ACC112 (cell line): ENCODE measurements at regions not wholly inside any gene's neighbourhood (a gene's known extent, or its start where the extent isn't known, plus 50 kb on each side); places are given as distances from the start of the nearest gene placed in this dataset.

Source experiments
- H2AFZ ChIP-seq: fragments of 200-600 bp; sonication (generic); one replicate; pipeline ENCODE4 v1.6.0; 2017; ENCODE audit warnings: antibody characterized with exemption, low read length; ENCODE audit not compliant: unreplicated experiment
- H3K27ac ChIP-seq: fragments of 200-600 bp; sonication (generic); 2 replicates; pipeline ENCODE4 v1.5.1; 2014; ENCODE audit warnings: low read depth, mild to moderate bottlenecking, antibody characterized with exemption, low read length, moderate library complexity
- H3K27me3 ChIP-seq: fragments of 200-600 bp; sonication (generic); 2 replicates; pipeline ENCODE4 v1.6.1; 2014; ENCODE audit warnings: mild to moderate bottlenecking, antibody characterized with exemption, low read length, moderate library complexity, mixed read lengths; ENCODE audit not compliant: insufficient read depth
- H3K36me3 ChIP-seq: fragments of 200-600 bp; sonication (generic); 2 replicates; pipeline ENCODE4 v1.6.1; 2016; ENCODE audit warnings: mild to moderate bottlenecking, antibody characterized with exemption, low read length, moderate library complexity, mixed read lengths; ENCODE audit not compliant: insufficient read depth
- H3K4me1 ChIP-seq: fragments of 200-600 bp; sonication (generic); one replicate; pipeline ENCODE4 v1.6.1; 2016; ENCODE audit warnings: low read length, mixed read lengths; ENCODE audit not compliant: insufficient read depth, unreplicated experiment, control insufficient read depth
- H3K4me3 ChIP-seq: fragments of 200-600 bp; sonication (generic); 2 replicates; pipeline ENCODE4 v1.5.1; 2014; ENCODE audit warnings: mild to moderate bottlenecking, low read depth, low read length
- H3K79me2 ChIP-seq: fragments of 200-600 bp; sonication (generic); one replicate; pipeline ENCODE4 v1.6.0; 2016; ENCODE audit warnings: low read length; ENCODE audit not compliant: control insufficient read depth, unreplicated experiment, insufficient read depth

DNA sequence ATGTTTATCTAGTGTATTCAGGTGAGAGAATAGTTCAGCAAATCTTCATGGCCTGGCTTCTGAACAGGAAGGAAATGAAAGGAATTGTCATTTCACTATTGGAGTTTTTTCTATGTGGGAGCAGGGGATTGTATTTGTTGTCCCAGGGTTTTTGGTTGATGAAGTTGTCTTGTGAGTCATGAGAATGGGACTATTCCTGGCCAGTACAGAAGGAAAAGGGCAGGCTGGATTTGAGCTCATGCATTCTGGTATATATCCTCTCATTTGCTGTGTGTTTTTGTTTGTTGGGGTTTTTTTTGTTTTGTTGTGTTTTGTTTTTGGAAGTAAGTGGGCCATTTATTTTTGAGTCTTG, 101.2 kb upstream of the MKLN1 start:
- H2AFZ ChIP-seq: no peak overlapping the region
- peaks cover 4% of the 10 kb centered on the region for H3K4me1 ChIP-seq
- H3K79me2 ChIP-seq: no peaks in the 10 kb centered on the region
- H3K27me3 ChIP-seq: no peaks in the 10 kb centered on the region
- no peaks in the 10 kb centered on the region for H3K36me3 ChIP-seq
- H3K27ac ChIP-seq: no peak overlapping the region
- no peak overlapping the region for H3K4me3 ChIP-seq

DNA sequence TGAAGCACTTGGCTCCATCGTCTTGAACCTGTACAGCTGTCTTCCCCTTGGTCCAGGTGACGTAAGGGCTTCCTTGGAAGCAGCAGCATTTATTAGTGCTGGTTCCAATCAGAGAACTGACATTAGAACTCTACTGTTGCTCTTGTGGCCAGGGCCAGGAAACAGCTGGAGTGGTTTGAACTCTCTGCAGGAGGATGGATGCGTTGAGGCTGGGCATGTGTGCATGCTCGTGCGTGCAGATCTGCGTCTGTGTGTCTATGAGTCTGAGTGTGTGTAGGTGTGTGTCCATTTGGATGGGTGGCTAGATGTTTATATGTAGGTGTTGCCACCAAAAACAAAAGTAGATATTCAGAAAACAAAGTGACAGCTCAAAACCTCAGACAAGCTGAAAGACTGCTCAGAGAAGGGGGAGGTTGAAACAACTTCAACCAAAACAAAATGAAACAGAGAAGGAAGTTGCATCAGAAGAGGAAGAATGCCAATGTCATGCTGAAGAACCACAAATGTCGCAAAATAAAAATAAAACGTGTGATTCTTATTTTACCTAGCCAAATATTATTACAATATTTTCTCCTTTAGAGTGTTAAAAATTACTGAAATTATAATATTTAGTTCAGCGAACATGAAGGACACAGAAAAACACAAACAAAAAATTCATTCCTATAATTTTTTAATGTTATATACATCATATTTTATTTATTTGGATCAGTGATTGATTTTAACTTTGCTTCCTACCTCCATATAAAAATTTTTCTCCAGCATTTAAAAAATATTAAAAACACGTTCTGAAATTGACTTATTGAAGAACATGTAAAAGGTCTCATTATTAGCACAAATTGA, 96.1 kb upstream of the MKLN1 start:
- Histone ChIP-seq H3K4me1 (peaks cover 32% of the 10 kb centered on the region), H3K27ac (peak overlapping the region; percentile 66), H3K79me2 (no peaks in the 10 kb centered on the region), H2AFZ (no peak overlapping the region), H3K27me3 (no peaks in the 10 kb centered on the region), H3K36me3 (no peaks in the 10 kb centered on the region), H3K4me3 (peak overlapping the region; percentile 24; the same call in 1 of the 2 replicates)

DNA sequence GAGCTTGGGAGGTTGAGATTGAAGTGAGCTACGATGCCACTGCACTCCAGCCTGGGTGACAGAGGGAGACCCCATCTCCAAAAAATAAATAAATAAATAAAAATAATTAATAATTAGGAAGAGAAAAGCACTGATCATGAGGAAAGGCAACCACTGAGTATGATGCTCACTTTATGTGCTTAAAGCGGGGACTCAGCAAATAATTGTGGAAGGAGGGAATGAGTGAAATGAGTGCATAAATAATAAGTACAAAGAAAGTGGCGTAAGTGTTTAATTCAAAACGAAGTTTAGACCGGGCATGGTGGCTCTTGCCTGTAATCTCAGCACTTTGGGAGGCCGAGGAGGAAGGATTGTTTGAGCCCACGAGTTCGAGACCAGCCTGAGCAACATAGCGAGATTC, 94.9 kb upstream of the MKLN1 start:
- no peak overlapping the region for H2AFZ ChIP-seq
- no peaks in the 10 kb centered on the region for H3K36me3 ChIP-seq
- no peak overlapping the region for H3K27ac ChIP-seq
- peaks cover 36% of the 10 kb centered on the region for H3K4me1 ChIP-seq
- H3K79me2 ChIP-seq: no peaks in the 10 kb centered on the region
- no peak overlapping the region for H3K4me3 ChIP-seq
- no peaks in the 10 kb centered on the region for H3K27me3 ChIP-seq

DNA sequence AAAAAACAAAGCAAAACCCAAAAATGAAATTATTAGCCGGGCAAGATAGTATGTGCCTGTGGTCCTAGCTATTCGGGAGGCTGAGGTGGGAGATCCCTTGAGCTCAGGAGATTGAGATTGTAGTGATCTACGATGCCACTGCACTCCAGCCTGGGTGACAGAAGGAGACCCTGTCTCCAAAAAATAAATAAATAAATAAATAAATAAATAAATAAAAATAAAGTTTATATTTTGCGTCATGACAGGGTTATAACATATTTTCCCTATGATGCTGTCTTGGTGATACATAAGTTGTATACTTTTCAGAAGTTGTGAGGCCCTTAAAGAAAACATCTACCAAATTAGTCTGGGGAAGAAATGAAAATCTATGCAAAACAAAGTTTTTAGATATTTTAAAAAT, 94.5 kb upstream of the MKLN1 start:
- Histone ChIP-seq H3K79me2 (no peaks in the 10 kb centered on the region), H3K4me3 (no peak overlapping the region), H3K4me1 (peaks cover 40% of the 10 kb centered on the region), H3K27ac (no peak overlapping the region), H2AFZ (no peak overlapping the region), H3K36me3 (no peaks in the 10 kb centered on the region), H3K27me3 (no peaks in the 10 kb centered on the region)

DNA sequence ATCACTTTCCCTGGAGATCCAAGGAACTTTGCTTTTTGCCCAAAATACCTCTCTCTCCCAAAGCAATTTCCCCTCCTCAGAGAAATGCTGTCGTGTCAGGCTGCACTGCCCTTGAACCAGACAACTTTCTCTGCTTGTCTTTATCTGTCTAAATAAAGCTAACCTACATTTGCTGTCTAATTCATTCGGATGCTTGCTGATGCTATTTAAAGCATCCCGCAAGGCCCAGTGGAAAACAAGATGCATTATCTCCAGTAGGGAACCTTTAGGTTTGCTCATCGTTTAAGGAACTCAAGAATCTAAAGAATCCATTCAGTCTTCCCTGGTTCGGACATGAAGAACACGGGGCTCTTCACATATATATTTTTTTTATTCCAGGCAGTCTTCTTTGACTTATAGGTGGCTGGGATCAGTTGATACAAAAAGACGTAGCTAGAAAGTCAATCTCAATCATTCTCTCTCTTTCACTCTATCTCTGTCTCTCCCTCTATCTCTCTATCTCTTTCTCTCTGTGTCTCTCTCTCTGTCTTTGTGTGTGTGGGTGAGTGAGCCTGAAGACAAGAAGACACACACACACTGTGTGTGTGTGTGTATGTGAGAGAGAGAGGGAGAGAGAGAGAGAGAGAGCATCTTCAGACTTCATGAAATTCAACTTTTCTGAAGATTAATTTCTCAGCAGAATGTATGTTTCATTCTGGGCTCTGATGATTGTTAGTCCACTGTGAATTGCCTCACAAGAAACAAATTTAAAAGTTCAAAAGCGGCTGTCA, 92.8 kb upstream of the MKLN1 start:
- Histone ChIP-seq H3K4me3 (peak overlapping the region; percentile 46), H3K27me3 (no peaks in the 10 kb centered on the region), H3K36me3 (no peaks in the 10 kb centered on the region), H3K27ac (peak overlapping the region; percentile 99), H3K4me1 (peaks cover 47% of the 10 kb centered on the region), H3K79me2 (no peaks in the 10 kb centered on the region), H2AFZ (peak overlapping the region; percentile 16)

DNA sequence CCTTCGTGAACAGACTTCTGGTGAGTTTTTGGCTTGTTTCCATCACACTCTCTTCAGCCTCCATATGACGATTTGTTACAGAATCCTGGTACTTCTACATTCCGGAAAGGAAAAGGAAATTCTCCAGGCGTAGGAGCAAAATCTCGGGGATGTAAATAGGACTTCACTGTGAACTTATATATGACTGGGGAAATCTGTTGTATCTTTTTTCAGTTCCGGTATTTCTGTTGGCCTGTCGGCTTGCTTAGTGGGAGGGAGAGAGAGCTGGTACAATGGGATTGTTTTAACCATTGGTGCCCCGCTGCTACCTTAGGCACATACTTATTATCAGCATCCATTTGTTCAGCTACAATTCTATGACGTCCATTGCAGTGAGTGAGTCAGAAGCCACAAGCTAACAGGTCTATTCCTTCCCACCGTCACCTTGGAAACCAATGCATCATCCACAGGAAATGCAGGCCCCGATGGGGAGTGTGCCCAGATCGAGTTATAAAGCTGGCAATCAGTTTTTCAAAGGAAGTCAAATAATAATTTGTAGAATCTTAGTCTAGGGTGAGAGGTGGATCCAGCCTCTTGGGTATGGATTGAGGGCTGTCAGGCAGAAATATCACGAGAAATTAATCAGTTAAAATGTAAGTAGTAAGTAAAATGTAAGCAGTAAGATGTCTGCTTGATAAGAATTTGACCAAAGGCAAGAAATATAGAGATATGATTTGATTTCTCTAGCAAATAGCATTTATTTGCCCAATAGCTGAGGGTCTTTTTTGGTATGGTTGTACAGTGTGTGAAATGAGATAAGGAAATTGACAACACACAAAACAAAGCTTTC, 92.0 kb upstream of the MKLN1 start:
- Histone ChIP-seq H2AFZ (peak overlapping the region; percentile 16), H3K27me3 (no peaks in the 10 kb centered on the region), H3K4me3 (peak overlapping the region; percentile 46), H3K79me2 (no peaks in the 10 kb centered on the region), H3K4me1 (peaks cover 47% of the 10 kb centered on the region), H3K27ac (peak overlapping the region; percentile 99), H3K36me3 (no peaks in the 10 kb centered on the region)

DNA sequence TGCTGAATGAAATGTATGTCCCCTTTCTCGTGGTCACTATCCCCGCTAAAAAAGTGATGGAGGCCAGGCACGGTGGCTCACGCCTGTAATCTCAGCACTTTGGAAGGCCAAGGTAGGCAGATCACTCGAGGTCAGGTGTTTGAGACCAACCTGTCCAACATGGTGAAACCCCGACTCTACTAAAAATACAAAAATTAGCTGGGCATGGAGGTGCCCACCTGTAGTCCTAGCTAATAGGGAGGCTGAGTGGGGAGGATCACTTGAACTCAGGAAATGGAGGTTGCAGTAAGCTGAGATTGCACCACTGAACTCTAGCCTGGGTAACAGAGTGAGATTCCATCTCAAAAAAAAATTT, 91.4 kb upstream of the MKLN1 start:
- H3K27ac ChIP-seq: peak overlapping the region; percentile 99
- H3K4me1 ChIP-seq: peaks cover 45% of the 10 kb centered on the region
- peak overlapping the region; percentile 10 for H2AFZ ChIP-seq
- H3K36me3 ChIP-seq: no peaks in the 10 kb centered on the region
- no peaks in the 10 kb centered on the region for H3K79me2 ChIP-seq
- H3K4me3 ChIP-seq: no peak overlapping the region; the same call in 1 of the 2 replicates
- H3K27me3 ChIP-seq: no peaks in the 10 kb centered on the region

DNA sequence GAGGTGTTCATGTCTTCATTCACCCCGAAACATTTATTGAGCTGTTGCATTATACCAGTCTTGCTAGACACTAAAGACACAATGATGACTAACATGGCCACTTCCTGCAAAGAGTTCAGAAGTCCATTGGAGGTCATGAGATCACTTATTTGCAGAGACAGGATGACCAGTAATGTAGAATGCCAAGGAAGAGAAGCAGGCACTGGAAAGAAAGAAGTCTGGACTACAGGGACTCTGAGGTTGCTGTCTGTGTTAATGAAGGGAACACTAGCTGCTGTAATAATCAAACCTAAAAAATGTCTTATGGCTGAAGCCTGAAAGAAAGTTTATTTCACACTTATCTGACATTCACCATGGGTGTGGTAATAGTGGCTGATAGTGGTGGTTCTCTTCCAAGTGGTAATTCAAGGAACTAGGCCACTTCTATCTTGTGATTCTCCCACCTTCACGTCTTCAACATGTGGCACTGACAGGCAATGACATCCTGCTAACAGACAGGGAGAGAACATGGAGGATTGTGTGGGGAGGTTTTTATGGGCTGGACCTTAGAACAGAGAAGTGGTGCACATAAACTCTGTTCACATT, 89.2 kb upstream of the MKLN1 start:
- peak overlapping the region; percentile 99 for H3K27ac ChIP-seq
- H3K36me3 ChIP-seq: no peaks in the 10 kb centered on the region
- H3K79me2 ChIP-seq: no peaks in the 10 kb centered on the region
- H3K4me3 ChIP-seq: no peak overlapping the region
- H3K27me3 ChIP-seq: no peaks in the 10 kb centered on the region
- no peak overlapping the region for H2AFZ ChIP-seq
- H3K4me1 ChIP-seq: peaks cover 33% of the 10 kb centered on the region

DNA sequence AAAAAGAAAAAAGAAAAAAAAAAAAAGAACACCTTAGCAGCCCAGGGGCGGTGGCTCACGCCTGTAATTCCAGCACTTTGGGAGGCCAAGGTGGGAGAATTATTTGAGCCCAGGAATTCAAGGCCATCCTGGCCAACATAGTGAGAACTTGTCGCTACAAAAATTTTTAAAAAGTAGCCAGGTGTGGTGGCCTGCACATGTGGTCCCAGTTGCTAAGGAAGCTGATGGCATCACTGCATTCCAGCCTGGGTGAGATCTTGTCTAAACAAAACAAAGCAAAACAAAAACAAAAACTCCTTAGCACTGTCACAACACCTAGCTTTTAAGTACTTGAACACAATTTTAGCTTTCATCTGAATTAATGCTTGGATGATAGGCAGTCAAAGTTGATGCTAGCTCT, 86.3 kb upstream of the MKLN1 start:
- H2AFZ ChIP-seq: no peak overlapping the region
- H3K27ac ChIP-seq: no peak overlapping the region
- H3K4me3 ChIP-seq: no peak overlapping the region

DNA sequence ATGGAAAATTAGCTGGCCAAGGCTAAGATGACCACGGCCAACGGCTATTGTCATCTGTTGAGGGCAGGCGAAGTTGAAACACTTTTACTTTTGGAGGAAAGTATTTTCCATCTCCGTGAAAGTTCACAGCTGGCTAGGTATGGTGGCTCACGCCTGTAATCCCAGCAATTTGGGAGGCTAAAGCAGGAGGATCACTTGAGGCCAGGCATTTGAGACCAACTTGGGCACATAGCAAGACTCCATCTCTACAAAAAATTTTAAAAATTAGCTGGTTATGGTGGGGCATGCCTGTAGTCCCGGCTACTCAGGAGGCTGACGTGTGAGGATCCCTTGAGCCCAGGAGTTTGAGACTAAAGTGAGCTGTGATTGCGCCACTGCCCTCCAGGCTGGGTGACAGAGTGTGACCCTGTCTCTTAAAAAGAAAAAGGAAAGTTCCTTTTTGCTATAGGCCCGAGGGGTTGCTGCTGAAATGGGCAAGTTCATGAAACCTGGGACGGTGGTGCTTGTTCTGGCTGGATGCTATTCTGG, 85.5 kb upstream of the MKLN1 start:
- Histone ChIP-seq H3K27ac (no peak overlapping the region), H3K4me3 (no peak overlapping the region), H3K27me3 (no peaks in the 10 kb centered on the region), H2AFZ (no peak overlapping the region), H3K36me3 (no peaks in the 10 kb centered on the region), H3K79me2 (no peaks in the 10 kb centered on the region), H3K4me1 (peaks cover 27% of the 10 kb centered on the region)

More for the DNA sequence above, 86.3 kb upstream of the MKLN1 start:
- Histone ChIP-seq H3K4me1 (peaks cover 27% of the 10 kb centered on the region), H3K79me2 (no peaks in the 10 kb centered on the region), H3K27me3 (no peaks in the 10 kb centered on the region), H3K36me3 (no peaks in the 10 kb centered on the region)
